Spleen (tissue), 11 donors: ENCODE measurements at regions not wholly inside any gene's neighbourhood (a gene's known extent, or its start where the extent isn't known, plus 50 kb on each side); places are given as distances from the start of the nearest gene placed in this dataset.

Experiments
- DNase-seq: peaks from one replicate; pipeline ENCODE4 v3.0.0-alpha.2; 2020
- H3K27ac ChIP-seq, 8 donors: fragments of 200-600 bp; sonication (generic) in 7 of 8; 1 replicate in 4 of 8; 2 replicates in 4 of 8; pipeline versions ENCODE4 v1.5.0 to v1.8.0; 2016 to 2021; ENCODE audit warnings: inconsistent platforms in 4 of 8, mild to moderate bottlenecking in 4 of 8, moderate library complexity in 1 of 8
- H3K27me3 ChIP-seq, 7 donors: fragments of 200-600 bp; sonication (generic) in 6 of 7; replicated peaks in 1 of 7; 1 replicate in 4 of 7; 2 replicates in 3 of 7; pipeline versions ENCODE4 v1.5.0 to v1.8.0; 2016 to 2021; ENCODE audit warnings: inconsistent platforms in 3 of 7, mild to moderate bottlenecking in 1 of 7
- H3K36me3 ChIP-seq, 6 donors: fragments of 200-600 bp; sonication (generic) in 5 of 6; 1 replicate in 4 of 6; 2 replicates in 2 of 6; pipeline versions ENCODE4 v1.5.0 to v1.8.0; 2016 to 2021; ENCODE audit warnings: inconsistent platforms in 2 of 6
- H3K4me1 ChIP-seq, 6 donors: fragments of 200-600 bp; sonication (generic) in 5 of 6; 1 replicate in 3 of 6; 2 replicates in 3 of 6; pipeline versions ENCODE4 v1.5.0 to v1.8.0; 2016 to 2021; ENCODE audit warnings: inconsistent platforms in 3 of 6
- H3K4me3 ChIP-seq, 8 donors: fragments of 200-600 bp; sonication (generic) in 7 of 8; 1 replicate in 4 of 8; 2 replicates in 4 of 8; pipeline versions ENCODE4 v1.5.0 to v1.8.0; 2016 to 2021; ENCODE audit warnings: inconsistent platforms in 4 of 8, mild to moderate bottlenecking in 4 of 8, moderate library complexity in 2 of 8
- H3K9me3 ChIP-seq, 8 donors: fragments of 200-600 bp; sonication (generic) in 7 of 8; 1 replicate in 4 of 8; 2 replicates in 4 of 8; pipeline versions ENCODE4 v1.5.0 to v1.8.0; 2016 to 2021; ENCODE audit warnings: inconsistent platforms in 4 of 8
- CTCF ChIP-seq, 11 experiments: fragments of 200-600 bp in 7 of 11; fragments of 450-650 bp in 4 of 11; sonication (generic) in 4 of 11; IDR thresholded peaks in 8 of 11; conservative IDR thresholded peaks in 3 of 11; 1 replicate in 7 of 11; 2 replicates in 4 of 11; pipeline versions ENCODE4 v1.4.0 to v1.8.0; 2016 to 2021; ENCODE audit warnings: antibody characterized with exemption in 11 of 11, inconsistent platforms in 4 of 11, mild to moderate bottlenecking in 1 of 11
- POLR2A ChIP-seq, 3 donors: fragments of 450-650 bp; IDR thresholded peaks; one replicate each; pipeline ENCODE4 v1.5.1; 2017; ENCODE audit warnings: antibody characterized with exemption in 3 of 3, mild to moderate bottlenecking in 1 of 3
- POLR2AphosphoS5 ChIP-seq, 3 donors: sonication (generic); formaldehyde crosslinking; IDR thresholded peaks; one replicate each; pipeline ENCODE4 v1.5.1; 2017; ENCODE audit warnings: antibody characterized with exemption in 3 of 3
- WGBS, 5 donors: extraction: QIAGEN DNeasy Blood & Tissue Kit in 3 of 5; methylation state at CpG; one replicate each; pipeline versions ENCODE4 v1.1.5 to v1.1.7; 2013 to 2018; 5-methylcytosine and 5-hydroxymethylcytosine counted together
- intact Hi-C: fragments of 100-400 bp; cut with DNase I; formaldehyde crosslinking; loops from one replicate; pipeline ENCODE4 v1.15.0; 2023; ENCODE audit warnings: low total_unique reads
- donor health status: healthy with polysubstance abuse.
- donor health status: DM: no; HTN: no; CAD: no; lungs with moderate emphysema.
- donor health status: DM: no; HTN: no; CAD: no.
- donor health status: Bipolar disorder and iron deficiency.
- donor health status: healthy.
- donor health status: DM: no; HTN: no; CAD: no.
- donor health status: DM: yes; HTN: yes; CAD: no.

GRCh38 chr12:115824936-115825602 lies 452.4 kb downstream of the MED13L start:
- no peak for DNase-seq
- WGBS, 5 donors, result 76 to 92% (median 78%) methylated on average over 4 of the region's 4 CpGs
- Histone ChIP-seq H3K9me3 (peaks cover 0 to 18% (median 10%) of the 10 kb centered on the region in 8 donors), H3K27ac (no peak overlapping the region), H3K36me3 (no peaks in the 10 kb centered on the region), H3K27me3 (peaks cover 0 to 23% (median 0%) of the 10 kb centered on the region in 7 donors), H3K4me3 (no peak overlapping the region), H3K4me1 (no peaks in the 10 kb centered on the region)
- intact Hi-C loops, result no loop called here
- no peak for TF ChIP-seq POLR2AphosphoS5 (IDR thresholded peaks at IDR 0.05)
- no peak for TF ChIP-seq CTCF (IDR thresholded peaks at IDR 0.05 in 8 of 11, conservative IDR thresholded peaks at IDR 0.05 in 3 of 11)
- TF ChIP-seq POLR2A (IDR thresholded peaks at IDR 0.05), result no peak

GRCh38 chr12:115823635-115824034 lies 453.9 kb downstream of the MED13L start:
- DNase-seq, result no peak
- Histone ChIP-seq H3K27ac (no peak overlapping the region), H3K27me3 (peaks cover 0 to 17% (median 0%) of the 10 kb centered on the region in 7 donors), H3K36me3 (no peaks in the 10 kb centered on the region), H3K4me3 (no peak overlapping the region), H3K9me3 (peaks cover 0 to 18% (median 10%) of the 10 kb centered on the region in 8 donors), H3K4me1 (no peaks in the 10 kb centered on the region)
- TF ChIP-seq POLR2AphosphoS5 (IDR thresholded peaks at IDR 0.05) (no peak), CTCF (IDR thresholded peaks at IDR 0.05 in 8 of 11, conservative IDR thresholded peaks at IDR 0.05 in 3 of 11) (no peak), POLR2A (IDR thresholded peaks at IDR 0.05) (no peak)
- WGBS, 5 donors, result 10 to 29% (median 25%) methylated on average over 5 of the region's 5 CpGs
- intact Hi-C loops, result no loop called here

- Histone ChIP-seq H3K36me3 (no peaks in the 10 kb centered on the region), H3K27me3 (peaks cover 0 to 17% (median 0%) of the 10 kb centered on the region in 7 donors), H3K27ac (no peak overlapping the region), H3K4me1 (no peaks in the 10 kb centered on the region), H3K9me3 (peaks cover 0 to 17% (median 10%) of the 10 kb centered on the region in 8 donors), H3K4me3 (no peak overlapping the region)
- TF ChIP-seq POLR2A (IDR thresholded peaks at IDR 0.05), result no peak
- no peak for TF ChIP-seq POLR2AphosphoS5 (IDR thresholded peaks at IDR 0.05)
- no peak for TF ChIP-seq CTCF (IDR thresholded peaks at IDR 0.05 in 8 of 11, conservative IDR thresholded peaks at IDR 0.05 in 3 of 11)
- 42 to 73% (median 59%) methylated on average over 3 of the region's 3 CpGs for WGBS, 5 donors
- DNase-seq, result no peak
- intact Hi-C loops, result no loop called here
These were observed 456.8 kb downstream of the MED13L start for GRCh38 chr12:115820656-115821055.

GRCh38 chr12:115818973-115819372 lies 458.5 kb downstream of the MED13L start:
- no peaks in the 10 kb centered on the region for H3K4me1 ChIP-seq
- H3K36me3 ChIP-seq, result no peaks in the 10 kb centered on the region
- intact Hi-C loops, result no loop called here
- no peak for DNase-seq
- no peak overlapping the region for H3K27ac ChIP-seq
- H3K4me3 ChIP-seq, result no peak overlapping the region
- WGBS, 5 donors, result 79 to 92% (median 86%) methylated on average over 5 of the region's 5 CpGs
- H3K27me3 ChIP-seq, result peaks cover 0 to 30% (median 0%) of the 10 kb centered on the region in 7 donors
- TF ChIP-seq POLR2AphosphoS5 (IDR thresholded peaks at IDR 0.05), result no peak
- TF ChIP-seq CTCF (IDR thresholded peaks at IDR 0.05 in 8 of 11, conservative IDR thresholded peaks at IDR 0.05 in 3 of 11), result no peak
- no peak for TF ChIP-seq POLR2A (IDR thresholded peaks at IDR 0.05)
- H3K9me3 ChIP-seq, result peaks cover 0 to under 1% (median 0%) of the 10 kb centered on the region in 8 donors
